Activated CD4-positive, alpha-beta T cell treated with anti-CD3 and anti-CD28 coated beads, Interleukin-2, amount 50 U/mL, for 16 hours (primary cell): ENCODE measurements at regions not wholly inside any gene's neighbourhood (a gene's known extent, or its start where the extent isn't known, plus 50 kb on each side); places are given as distances from the start of the nearest gene placed in this dataset.

Experiments
- DNase-seq: peaks from one replicate; pipeline ENCODE4 v3.0.0-alpha.2; 2020

GRCh38 chr3:45330510-45331295 lies 57.7 kb upstream of the LARS2 start:
- DNase-seq, result no peak

- no peak for DNase-seq
Measured at GRCh38 chr3:45332493-45332892, 55.9 kb upstream of the LARS2 start.

GRCh38 chr3:45332901-45333407 lies 55.4 kb upstream of the LARS2 start:
- no peak for DNase-seq

- DNase-seq, result no peak
Measured at GRCh38 chr3:45333549-45333948, 54.8 kb upstream of the LARS2 start.

- DNase-seq, result no peak
Measured at GRCh38 chr3:45337839-45338470, 50.4 kb upstream of the LARS2 start.
